LNCaP clone FGC (cell line): ENCODE measurements at regions not wholly inside any gene's neighbourhood (a gene's known extent, or its start where the extent isn't known, plus 50 kb on each side); places are given as distances from the start of the nearest gene placed in this dataset.

Source experiments
- DNase-seq: peaks from one replicate; pipeline ENCODE4 v3.0.0-alpha.2; 2011; ENCODE audit warnings: low read depth
- H3K4me3 ChIP-seq: 2 replicates; pipeline ENCODE4 v1.5.1; 2011; ENCODE audit warnings: mild to moderate bottlenecking, low read depth, low read length, control low read depth
- CTCF ChIP-seq: IDR thresholded peaks from 2 replicates; pipeline ENCODE4 v1.5.1; 2012; ENCODE audit warnings: mild to moderate bottlenecking; ENCODE audit not compliant: control insufficient read depth, insufficient read depth; ENCODE audit errors: extremely low read depth

GRCh38 chr17:53640808-53641207, 181.9 kb upstream of the KIF2B start:
- no peak for DNase-seq
- no peak overlapping the region for H3K4me3 ChIP-seq
- no peak for TF ChIP-seq CTCF

GRCh38 chr17:53635444-53635843, 187.3 kb upstream of the KIF2B start:
- no peak for DNase-seq

GRCh38 chr17:53633856-53634255, 188.9 kb upstream of the KIF2B start:
- no peak for DNase-seq
- TF ChIP-seq CTCF: no peak
- H3K4me3 ChIP-seq: no peak overlapping the region

More at GRCh38 chr17:53635444-53635843, 187.3 kb upstream of the KIF2B start:
- no peak for TF ChIP-seq CTCF
- H3K4me3 ChIP-seq: no peak overlapping the region

GRCh38 chr17:53631486-53631885, 191.2 kb upstream of the KIF2B start:
- DNase-seq: no peak
- H3K4me3 ChIP-seq: no peak overlapping the region
- no peak for TF ChIP-seq CTCF

- no peak for TF ChIP-seq CTCF
- DNase-seq: no peak
- H3K4me3 ChIP-seq: no peak overlapping the region
These were observed 192.1 kb upstream of the KIF2B start for GRCh38 chr17:53630638-53631037.

GRCh38 chr17:53630115-53630514, 192.6 kb upstream of the KIF2B start:
- DNase-seq: no peak
- no peak overlapping the region for H3K4me3 ChIP-seq
- TF ChIP-seq CTCF: no peak

GRCh38 chr17:53629188-53629587, 193.5 kb upstream of the KIF2B start:
- H3K4me3 ChIP-seq: no peak overlapping the region
- no peak for TF ChIP-seq CTCF
- DNase-seq: no peak
